KMS-11 (cell line): ENCODE measurements at regions not wholly inside any gene's neighbourhood (a gene's known extent, or its start where the extent isn't known, plus 50 kb on each side); places are given as distances from the start of the nearest gene placed in this dataset.
"Not testable (repeated sequence)": the region's sequence is repeated elsewhere in the genome, so short reads cannot be mapped to it uniquely, and the experiment has no call there.

Experiments
- H2AFZ ChIP-seq: fragments of 200-600 bp; sonication (generic); 2 replicates; pipeline ENCODE4 v1.6.1; 2016; ENCODE audit warnings: antibody characterized with exemption, mixed run types, low read depth
- H3K27ac ChIP-seq: fragments of 200-600 bp; sonication (generic); 2 replicates; pipeline ENCODE4 v1.6.1; 2016; ENCODE audit warnings: mild to moderate bottlenecking, mixed run types
- H3K27me3 ChIP-seq: fragments of 200-600 bp; sonication (generic); 2 replicates; pipeline ENCODE4 v1.6.1; 2017; ENCODE audit warnings: mild to moderate bottlenecking, low read depth, mixed run types, moderate library complexity; ENCODE audit not compliant: insufficient read depth
- H3K36me3 ChIP-seq: fragments of 200-600 bp; sonication (generic); 2 replicates; pipeline ENCODE4 v1.6.1; 2017; ENCODE audit warnings: mild to moderate bottlenecking, mixed run types; ENCODE audit not compliant: insufficient read depth
- H3K4me1 ChIP-seq: fragments of 200-600 bp; sonication (generic); 2 replicates; pipeline ENCODE4 v1.6.1; 2016; ENCODE audit warnings: mild to moderate bottlenecking, low read depth, mixed run types; ENCODE audit not compliant: poor library complexity, severe bottlenecking
- H3K4me2 ChIP-seq: fragments of 200-600 bp; sonication (generic); 2 replicates; pipeline ENCODE4 v1.7.0; 2016; ENCODE audit warnings: mild to moderate bottlenecking, mixed run types
- H3K4me3 ChIP-seq: fragments of 200-600 bp; sonication (generic); IDR thresholded peaks from 2 replicates; pipeline ENCODE4 v1.6.1; 2017; ENCODE audit warnings: low read depth, low read length, mixed read lengths; ENCODE audit not compliant: insufficient read depth
- H3K79me2 ChIP-seq: fragments of 200-600 bp; sonication (generic); 2 replicates; pipeline ENCODE4 v1.6.1; 2016; ENCODE audit warnings: low read depth, mixed run types; ENCODE audit not compliant: insufficient read depth
- H3K9ac ChIP-seq: fragments of 200-600 bp; sonication (generic); 2 replicates; pipeline ENCODE4 v1.6.1; 2016; ENCODE audit warnings: mild to moderate bottlenecking, mixed run types
- H4K20me1 ChIP-seq: fragments of 200-600 bp; sonication (generic); 2 replicates; pipeline ENCODE4 v1.6.1; 2016; ENCODE audit warnings: mild to moderate bottlenecking, mixed run types; ENCODE audit not compliant: insufficient read depth
- CTCF ChIP-seq: fragments of 200-600 bp; sonication (generic); conservative IDR thresholded peaks from 2 replicates; pipeline ENCODE4 v1.6.1; 2017; ENCODE audit warnings: low read depth, mild to moderate bottlenecking, antibody characterized with exemption, low read length, moderate library complexity, mixed read lengths

GRCh38 chr5:23411200-23411599 lies 96.2 kb upstream of the PRDM9 start:
- Histone ChIP-seq H3K36me3 (no peaks in the 10 kb centered on the region), H3K4me2 (no peak overlapping the region), H3K4me1 (no peaks in the 10 kb centered on the region), H3K9ac (no peak overlapping the region), H4K20me1 (no peaks in the 10 kb centered on the region), H3K27me3 (no peaks in the 10 kb centered on the region), H2AFZ (no peak overlapping the region), H3K79me2 (no peaks in the 10 kb centered on the region), H3K27ac (no peak overlapping the region), H3K4me3 (no peak overlapping the region)
- no peak for TF ChIP-seq CTCF

GRCh38 chr5:23410775-23411174 lies 96.6 kb upstream of the PRDM9 start:
- not testable (repeated sequence) for H3K9ac ChIP-seq, H3K27me3 ChIP-seq, H3K4me3 ChIP-seq, H2AFZ ChIP-seq, H3K4me1 ChIP-seq, H4K20me1 ChIP-seq, H3K4me2 ChIP-seq, H3K27ac ChIP-seq, H3K79me2 ChIP-seq, H3K36me3 ChIP-seq

GRCh38 chr5:23405316-23406068 lies 101.9 kb upstream of the PRDM9 start:
- Histone ChIP-seq H4K20me1 (no peaks in the 10 kb centered on the region), H3K27me3 (no peaks in the 10 kb centered on the region), H3K4me1 (no peaks in the 10 kb centered on the region), H2AFZ (no peak overlapping the region), H3K4me3 (no peak overlapping the region), H3K9ac (no peak overlapping the region), H3K4me2 (no peak overlapping the region), H3K27ac (no peak overlapping the region), H3K36me3 (no peaks in the 10 kb centered on the region), H3K79me2 (no peaks in the 10 kb centered on the region)
- TF ChIP-seq CTCF: no peak

- no peaks in the 10 kb centered on the region for H3K36me3 ChIP-seq
- no peaks in the 10 kb centered on the region for H3K79me2 ChIP-seq
- no peaks in the 10 kb centered on the region for H3K4me1 ChIP-seq
- H3K4me3 ChIP-seq: no peak overlapping the region
- no peak overlapping the region for H3K27ac ChIP-seq
- H3K9ac ChIP-seq: no peak overlapping the region
- no peaks in the 10 kb centered on the region for H3K27me3 ChIP-seq
- H3K4me2 ChIP-seq: no peak overlapping the region
- TF ChIP-seq CTCF: no peak
- H2AFZ ChIP-seq: no peak overlapping the region
- H4K20me1 ChIP-seq: no peaks in the 10 kb centered on the region
These were observed 104.8 kb upstream of the PRDM9 start for GRCh38 chr5:23402585-23402984.

GRCh38 chr5:23400951-23401350 lies 106.5 kb upstream of the PRDM9 start:
- H3K36me3 ChIP-seq: no peaks in the 10 kb centered on the region
- no peak overlapping the region for H3K9ac ChIP-seq
- no peaks in the 10 kb centered on the region for H3K4me1 ChIP-seq
- no peaks in the 10 kb centered on the region for H3K27me3 ChIP-seq
- TF ChIP-seq CTCF: no peak
- no peak overlapping the region for H2AFZ ChIP-seq
- no peaks in the 10 kb centered on the region for H4K20me1 ChIP-seq
- H3K79me2 ChIP-seq: no peaks in the 10 kb centered on the region
- no peak overlapping the region for H3K27ac ChIP-seq
- no peak overlapping the region for H3K4me2 ChIP-seq
- H3K4me3 ChIP-seq: no peak overlapping the region
